GM12878 (cell line): ENCODE measurements at regions not wholly inside any gene's neighbourhood (a gene's known extent, or its start where the extent isn't known, plus 50 kb on each side); places are given as distances from the start of the nearest gene placed in this dataset.

Source experiments
- ATAC-seq: fragments of 200-7000 bp; cut with Tn5 transposase; 3 replicates; pipeline ENCODE4 v1.9.1; 2020; ENCODE audit warnings: mild to moderate bottlenecking, moderate library complexity
- BruUV-seq: library from RNA; stranded (reverse); fragments of 400-500 nt; replicated peaks from 2 replicates; lab custom pipeline; 2021; lab: Mats Ljungman, UMichigan
- CTCF ChIA-PET: fragments of 300-600 bp; sonication (Branson Sonifier 250); formaldehyde crosslinking; extraction: SDS; loops from one replicate; lab custom pipeline; 2021; ENCODE audit warnings: inconsistent platforms; lab: Yijun Ruan, JAX
- POLR2A ChIA-PET: fragments of 350-600 bp; formaldehyde crosslinking; extraction: SDS; loops from one replicate; lab custom pipeline; 2021; ENCODE audit warnings: inconsistent platforms; lab: Charles Lee
- RAD21 ChIA-PET: fragments of 300-600 bp; sonication (Branson Sonifier 250); formaldehyde crosslinking; loops from one replicate; lab custom pipeline; 2023; ENCODE audit warnings: antibody characterized with exemption; ENCODE audit not compliant: unreplicated experiment; lab: Charles Lee
- SMC1A ChIA-PET: fragments of 300-600 bp; sonication (Branson Sonifier 250); formaldehyde crosslinking; loops from one replicate; lab custom pipeline; 2023; ENCODE audit not compliant: unreplicated experiment, uncharacterized antibody; lab: Charles Lee
- DNase-seq: peaks from one replicate; pipeline ENCODE4 v3.0.0-alpha.2; 2011; ENCODE audit warnings: low read depth, low spot score
- FAIRE-seq: peaks from 3 replicates; lab custom pipeline; 2011; peaks lifted over from hg19 to GRCh38; lab: Jason Lieb, UNC
- H2AFZ ChIP-seq: 2 replicates; pipeline ENCODE4 v1.6.0; 2011; ENCODE audit warnings: low read depth, low read length, control low read depth; ENCODE audit not compliant: control insufficient read depth
- H3K27ac ChIP-seq: 2 replicates; pipeline ENCODE4 v1.5.1; 2011; ENCODE audit warnings: control low read depth; ENCODE audit not compliant: control insufficient read depth, insufficient read depth
- H3K27me3 ChIP-seq, 2 experiments: replicated peaks in 1 of 2; 2 replicates each; pipeline versions ENCODE4 v1.6.0 to v1.6.1; 2011; ENCODE audit warnings: low read length in 1 of 2; ENCODE audit not compliant: control insufficient read depth in 2 of 2, insufficient read depth in 2 of 2
- H3K36me3 ChIP-seq, 2 experiments: 2 replicates each; pipeline ENCODE4 v1.5.1; 2011; ENCODE audit warnings: low read length in 1 of 2; ENCODE audit not compliant: control insufficient read depth in 2 of 2, insufficient read depth in 2 of 2
- H3K4me1 ChIP-seq: 2 replicates; pipeline ENCODE4 v1.6.1; 2011; ENCODE audit warnings: mild to moderate bottlenecking, low read length, moderate library complexity, mixed read lengths; ENCODE audit not compliant: control insufficient read depth, insufficient read depth
- H3K4me2 ChIP-seq: 2 replicates; pipeline ENCODE4 v1.6.0; 2011; ENCODE audit warnings: control low read depth; ENCODE audit not compliant: control insufficient read depth, insufficient read depth
- H3K4me3 ChIP-seq: fragments of 200-600 bp; sonication (generic); 2 replicates; pipeline ENCODE4 v1.5.1; 2016
- H3K79me2 ChIP-seq: 2 replicates; pipeline ENCODE4 v1.6.0; 2011; ENCODE audit warnings: low read length; ENCODE audit not compliant: control insufficient read depth, insufficient read depth
- H3K9ac ChIP-seq: 2 replicates; pipeline ENCODE4 v1.8.0; 2011; ENCODE audit warnings: low read length, control low read depth, mixed read lengths; ENCODE audit not compliant: control insufficient read depth, insufficient read depth
- H3K9me3 ChIP-seq: replicated peaks from 3 replicates; pipeline ENCODE4 v1.5.1; 2011; ENCODE audit warnings: mild to moderate bottlenecking, low read length; ENCODE audit not compliant: control insufficient read depth, insufficient read depth
- H4K20me1 ChIP-seq: 2 replicates; pipeline ENCODE4 v1.6.0; 2011; ENCODE audit not compliant: control insufficient read depth, insufficient read depth
- GABPA ChIP-seq: IDR thresholded peaks from 2 replicates; pipeline ENCODE4 v1.6.1; 2014; ENCODE audit warnings: antibody characterized with exemption, low read depth, mild to moderate bottlenecking, inconsistent platforms
- SIX5 ChIP-seq: IDR thresholded peaks from 2 replicates; pipeline ENCODE4 v1.6.1; 2011; ENCODE audit warnings: mild to moderate bottlenecking, low read depth, low read length, moderate library complexity; ENCODE audit not compliant: severe bottlenecking
- YY1 ChIP-seq: IDR thresholded peaks from 2 replicates; pipeline ENCODE4 v1.6.1; 2011; ENCODE audit warnings: low read depth, mild to moderate bottlenecking, low read length
- ZNF687 ChIP-seq: fragments of 450-650 bp; IDR thresholded peaks from 2 replicates; pipeline ENCODE4 v1.6.1; 2017; ENCODE audit warnings: mild to moderate bottlenecking, moderate library complexity
- WGBS: methylation state at CpG from one replicate; pipeline ENCODE4 v1.1.6; 2016; ENCODE audit warnings: low lambda C conversion rate; ENCODE audit not compliant: insufficient replicate concordance, insufficient coverage; ENCODE audit errors: missing lambda C conversion rate; 5-methylcytosine and 5-hydroxymethylcytosine counted together
- in situ Hi-C: fragments of 300-500 bp; cut with MboI; formaldehyde crosslinking; loops from 9 replicates; pipeline ENCODE4 v1.14.3; 2018; ENCODE audit warnings: mixed read lengths
- intact Hi-C: fragments of 100-400 bp; cut with micrococcal nuclease; formaldehyde crosslinking; loops from one replicate; pipeline ENCODE4 v1.14.2; 2022; ENCODE audit not compliant: unreplicated experiment
- TF ChIP-seq, protein P1 (sequence below): IDR thresholded peaks from 2 replicates; pipeline ENCODE4 v1.6.1; 2012; ENCODE audit warnings: low read depth, low read length, improper control_type of control experiment

- no peak overlapping the region for H2AFZ ChIP-seq
- RAD21 ChIA-PET: no interaction called here
- TF ChIP-seq YY1: no peak
- TF ChIP-seq GABPA: no peak
- TF ChIP-seq SIX5: no peak
- no peak for TF ChIP-seq ZNF687
- TF ChIP-seq, protein P1, sequence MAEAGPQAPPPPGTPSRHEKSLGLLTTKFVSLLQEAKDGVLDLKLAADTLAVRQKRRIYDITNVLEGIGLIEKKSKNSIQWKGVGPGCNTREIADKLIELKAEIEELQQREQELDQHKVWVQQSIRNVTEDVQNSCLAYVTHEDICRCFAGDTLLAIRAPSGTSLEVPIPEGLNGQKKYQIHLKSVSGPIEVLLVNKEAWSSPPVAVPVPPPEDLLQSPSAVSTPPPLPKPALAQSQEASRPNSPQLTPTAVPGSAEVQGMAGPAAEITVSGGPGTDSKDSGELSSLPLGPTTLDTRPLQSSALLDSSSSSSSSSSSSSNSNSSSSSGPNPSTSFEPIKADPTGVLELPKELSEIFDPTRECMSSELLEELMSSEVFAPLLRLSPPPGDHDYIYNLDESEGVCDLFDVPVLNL: no peak
- no peak overlapping the region for H3K4me3 ChIP-seq
- H3K9ac ChIP-seq: no peak overlapping the region
- POLR2A ChIA-PET: no interaction called here
- BruUV-seq: no TSS peak
- no peaks in the 10 kb centered on the region for H3K27me3 ChIP-seq
- H3K79me2 ChIP-seq: no peaks in the 10 kb centered on the region
- no peaks in the 10 kb centered on the region for H3K4me1 ChIP-seq
- SMC1A ChIA-PET: interaction anchor here (0.6 to 1.0 kb wide), 2 partner anchors 228 to 480 kb away, joined by 3 read pairs; no protein-coding TSS in a partner anchor
- no peaks in the 10 kb centered on the region for H3K9me3 ChIP-seq
- in situ Hi-C loops (no loop called here), intact Hi-C loops (no loop called here)
- CTCF ChIA-PET: no interaction called here
- H4K20me1 ChIP-seq: no peaks in the 10 kb centered on the region
- ATAC-seq: no peak
- H3K27ac ChIP-seq: no peak overlapping the region
- DNase-seq: no peak
- no peak for FAIRE-seq
- no peaks in the 10 kb centered on the region for H3K36me3 ChIP-seq
- WGBS: 48% methylated on average over 1 of the region's 1 CpG
- H3K4me2 ChIP-seq: no peak overlapping the region
Observed at GRCh38 chr2:145524836-145525235, 1004.9 kb upstream of the ZEB2 start.
